DND-41 (cell line): ENCODE measurements at regions not wholly inside any gene's neighbourhood (a gene's known extent, or its start where the extent isn't known, plus 50 kb on each side); places are given as distances from the start of the nearest gene placed in this dataset.

Experiments
- ATAC-seq: fragments of 200-7000 bp; cut with Tn5 transposase; 3 replicates; pipeline ENCODE4 v1.9.1; 2021; ENCODE audit warnings: low read depth; ENCODE audit not compliant: insufficient read depth
- DNase-seq: peaks from one replicate; pipeline ENCODE4 v3.0.0-alpha.2; 2020
- H2AFZ ChIP-seq: 2 replicates; pipeline ENCODE4 v1.6.0; 2012; ENCODE audit warnings: low read depth, low read length
- H3K27ac ChIP-seq: 2 replicates; pipeline ENCODE4 v1.5.1; 2012; ENCODE audit warnings: low read length, inconsistent platforms
- H3K27me3 ChIP-seq: fragments of 200-600 bp; sonication (generic); 2 replicates; pipeline ENCODE4 v1.6.0; 2012; ENCODE audit warnings: low read length, mild to moderate bottlenecking, inconsistent platforms; ENCODE audit not compliant: insufficient read depth, poor library complexity
- H3K36me3 ChIP-seq: 2 replicates; pipeline ENCODE4 v1.5.1; 2012; ENCODE audit warnings: low read length, inconsistent platforms; ENCODE audit not compliant: insufficient read depth
- H3K4me1 ChIP-seq: 2 replicates; pipeline ENCODE4 v1.5.1; 2012; ENCODE audit warnings: mild to moderate bottlenecking, low read length; ENCODE audit not compliant: insufficient read depth
- H3K4me2 ChIP-seq: 2 replicates; pipeline ENCODE4 v1.6.0; 2012; ENCODE audit warnings: mild to moderate bottlenecking, moderate library complexity, low read length, inconsistent platforms; ENCODE audit not compliant: insufficient read depth
- H3K4me3 ChIP-seq, 2 experiments: fragments of 200-600 bp in 1 of 2; shearing (Covaris generic) in 1 of 2; 2 replicates each; pipeline ENCODE4 v1.5.1; 2012 to 2016; ENCODE audit warnings: inconsistent platforms in 2 of 2, low read length in 2 of 2, mild to moderate bottlenecking in 2 of 2, low read depth in 1 of 2, moderate library complexity in 1 of 2
- H3K79me2 ChIP-seq: 2 replicates; pipeline ENCODE4 v1.6.0; 2012; ENCODE audit warnings: low read length, inconsistent platforms; ENCODE audit not compliant: insufficient read depth
- H3K9ac ChIP-seq: 2 replicates; pipeline ENCODE4 v1.6.0; 2012; ENCODE audit warnings: low read depth, mild to moderate bottlenecking, inconsistent platforms, low read length, moderate library complexity
- H3K9me3 ChIP-seq: 2 replicates; pipeline ENCODE4 v1.5.1; 2012; ENCODE audit warnings: low read length, moderate library complexity, mild to moderate bottlenecking, inconsistent platforms; ENCODE audit not compliant: insufficient read depth, severe bottlenecking
- H4K20me1 ChIP-seq: 2 replicates; pipeline ENCODE4 v1.6.0; 2012; ENCODE audit warnings: low read length; ENCODE audit not compliant: insufficient read depth
- EZH2 ChIP-seq: IDR thresholded peaks from 3 replicates; pipeline ENCODE4 v1.6.1; 2012; ENCODE audit warnings: borderline replicate concordance, low read depth, mild to moderate bottlenecking, moderate library complexity, low read length, inconsistent platforms; ENCODE audit not compliant: severe bottlenecking
- TF ChIP-seq, protein P1 (sequence below): IDR thresholded peaks from 2 replicates; pipeline ENCODE4 v1.5.1; 2012; ENCODE audit warnings: borderline replicate concordance, low read length, moderate library complexity, mild to moderate bottlenecking; ENCODE audit not compliant: poor library complexity, severe bottlenecking; ENCODE audit errors: extremely low read depth

DNA sequence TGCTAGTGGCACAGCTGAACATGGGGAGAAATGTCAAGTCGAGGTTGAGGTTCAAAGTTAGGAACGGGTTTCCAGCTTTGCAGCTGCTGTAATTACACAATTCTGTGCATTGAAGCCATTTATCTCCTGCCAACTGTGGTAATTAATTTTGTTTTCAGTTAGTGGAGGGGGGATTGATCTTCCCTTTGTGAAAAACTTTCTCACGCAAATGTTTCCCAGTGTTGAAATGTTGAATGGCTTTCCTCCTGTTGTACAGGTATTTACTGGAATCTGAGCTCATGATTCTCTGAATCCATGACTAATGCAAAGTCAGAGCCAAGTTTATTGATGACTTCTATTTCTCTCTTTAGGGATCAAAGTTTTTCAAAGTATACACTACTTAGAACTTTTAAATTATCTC lies 198.4 kb upstream of the SLC35B3 start:
- no peak overlapping the region for H3K27ac ChIP-seq
- H3K4me3 ChIP-seq = no peak overlapping the region
- H3K79me2 ChIP-seq = no peaks in the 10 kb centered on the region
- DNase-seq = no peak
- no peaks in the 10 kb centered on the region for H3K4me1 ChIP-seq
- ATAC-seq = no peak
- H3K9ac ChIP-seq = no peak overlapping the region
- no peak overlapping the region for H3K4me2 ChIP-seq
- H3K36me3 ChIP-seq = no peaks in the 10 kb centered on the region
- H4K20me1 ChIP-seq = no peaks in the 10 kb centered on the region
- no peak for TF ChIP-seq EZH2
- TF ChIP-seq, protein P1, sequence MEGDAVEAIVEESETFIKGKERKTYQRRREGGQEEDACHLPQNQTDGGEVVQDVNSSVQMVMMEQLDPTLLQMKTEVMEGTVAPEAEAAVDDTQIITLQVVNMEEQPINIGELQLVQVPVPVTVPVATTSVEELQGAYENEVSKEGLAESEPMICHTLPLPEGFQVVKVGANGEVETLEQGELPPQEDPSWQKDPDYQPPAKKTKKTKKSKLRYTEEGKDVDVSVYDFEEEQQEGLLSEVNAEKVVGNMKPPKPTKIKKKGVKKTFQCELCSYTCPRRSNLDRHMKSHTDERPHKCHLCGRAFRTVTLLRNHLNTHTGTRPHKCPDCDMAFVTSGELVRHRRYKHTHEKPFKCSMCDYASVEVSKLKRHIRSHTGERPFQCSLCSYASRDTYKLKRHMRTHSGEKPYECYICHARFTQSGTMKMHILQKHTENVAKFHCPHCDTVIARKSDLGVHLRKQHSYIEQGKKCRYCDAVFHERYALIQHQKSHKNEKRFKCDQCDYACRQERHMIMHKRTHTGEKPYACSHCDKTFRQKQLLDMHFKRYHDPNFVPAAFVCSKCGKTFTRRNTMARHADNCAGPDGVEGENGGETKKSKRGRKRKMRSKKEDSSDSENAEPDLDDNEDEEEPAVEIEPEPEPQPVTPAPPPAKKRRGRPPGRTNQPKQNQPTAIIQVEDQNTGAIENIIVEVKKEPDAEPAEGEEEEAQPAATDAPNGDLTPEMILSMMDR = no peak
- H3K27me3 ChIP-seq = no peaks in the 10 kb centered on the region
- no peaks in the 10 kb centered on the region for H3K9me3 ChIP-seq
- no peak overlapping the region for H2AFZ ChIP-seq

DNA sequence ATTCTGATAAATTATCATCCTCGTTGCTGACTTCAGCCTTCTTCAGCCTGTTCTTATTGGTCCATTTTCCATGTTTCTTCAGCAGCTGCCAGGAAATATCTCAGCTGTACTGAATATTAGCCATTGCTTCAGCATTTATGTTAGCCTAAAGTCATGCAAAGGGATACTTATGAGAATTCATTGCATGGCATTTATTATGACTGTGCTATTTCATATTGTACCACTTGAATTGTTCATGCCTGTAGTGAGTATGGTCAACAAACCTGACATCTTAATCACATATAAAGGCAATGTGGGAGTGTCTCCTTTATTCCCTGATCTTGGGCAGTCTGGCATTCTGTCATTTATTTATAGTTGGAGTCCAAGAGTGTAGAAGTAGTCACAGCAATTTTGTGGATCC lies 193.4 kb upstream of the SLC35B3 start:
- Histone ChIP-seq H3K36me3 (no peaks in the 10 kb centered on the region), H3K4me3 (no peak overlapping the region), H4K20me1 (no peaks in the 10 kb centered on the region), H3K4me2 (no peak overlapping the region), H3K4me1 (no peaks in the 10 kb centered on the region), H3K27me3 (no peaks in the 10 kb centered on the region), H2AFZ (no peak overlapping the region), H3K79me2 (no peaks in the 10 kb centered on the region), H3K9me3 (no peaks in the 10 kb centered on the region), H3K27ac (no peak overlapping the region), H3K9ac (no peak overlapping the region)
- ATAC-seq = no peak
- TF ChIP-seq, protein P1 = no peak
- TF ChIP-seq EZH2 = no peak
- no peak for DNase-seq

DNA sequence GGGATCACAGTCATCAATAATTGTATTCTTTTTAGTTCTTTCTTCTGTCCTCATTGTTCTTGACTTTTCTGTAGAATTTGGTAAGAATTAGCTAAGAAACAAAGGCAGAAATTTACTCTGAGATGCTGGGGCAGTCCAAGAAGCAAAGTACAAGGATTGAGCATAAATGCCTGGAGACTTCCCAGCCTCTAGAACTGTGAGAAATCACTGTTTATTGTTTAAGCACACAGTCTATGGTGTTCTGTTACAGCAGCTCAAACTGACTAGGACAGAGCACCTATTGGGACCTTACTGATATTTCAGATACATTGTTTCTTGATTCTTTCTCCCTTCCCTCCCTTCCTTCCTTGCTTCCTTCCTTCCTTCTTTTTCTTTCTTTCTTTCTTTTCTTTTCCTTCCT lies 192.7 kb upstream of the SLC35B3 start:
- Histone ChIP-seq H3K4me3 (no peak overlapping the region), H3K27ac (no peak overlapping the region), H3K79me2 (no peaks in the 10 kb centered on the region), H4K20me1 (no peaks in the 10 kb centered on the region), H2AFZ (no peak overlapping the region), H3K27me3 (no peaks in the 10 kb centered on the region), H3K9me3 (no peaks in the 10 kb centered on the region), H3K4me2 (no peak overlapping the region), H3K4me1 (no peaks in the 10 kb centered on the region), H3K9ac (no peak overlapping the region), H3K36me3 (no peaks in the 10 kb centered on the region)
- TF ChIP-seq, protein P1 = no peak
- no peak for TF ChIP-seq EZH2
- DNase-seq (no peak), ATAC-seq (no peak)
